Activated CD8-positive, alpha-beta memory T cell treated with anti-CD3 and anti-CD28 coated beads, Interleukin-2, amount 10 ng/mL, durations not matched to agents 7 days and 5 days (primary cell): ENCODE measurements at regions not wholly inside any gene's neighbourhood (a gene's known extent, or its start where the extent isn't known, plus 50 kb on each side); places are given as distances from the start of the nearest gene placed in this dataset.
"Not testable (repeated sequence)": the region's sequence is repeated elsewhere in the genome, so short reads cannot be mapped to it uniquely, and the experiment has no call there.

Experiments
- ATAC-seq: fragments of 150-1000 bp; cut with Tn5 transposase; one replicate; pipeline ENCODE4 v1.10.0; 2021; ENCODE audit warnings: moderate library complexity
- CTCF ChIA-PET: fragments of 350-600 bp; sonication (Branson Sonifier 250); formaldehyde crosslinking; loops from one replicate; lab custom pipeline; 2021; ENCODE audit warnings: antibody characterized with exemption; lab: Charles Lee
- DNase-seq: peaks from one replicate; pipeline ENCODE4 v3.0.0-alpha.2; 2020
- H3K27ac Mint-ChIP-seq: one replicate; pipeline ENCODE4 v1.8.0; 2021; ENCODE audit warnings: mild to moderate bottlenecking, mixed read lengths
- H3K27me3 Mint-ChIP-seq: one replicate; pipeline ENCODE4 v1.8.0; 2021; ENCODE audit warnings: mixed read lengths
- H3K36me3 Mint-ChIP-seq: one replicate; pipeline ENCODE4 v1.8.0; 2021; ENCODE audit warnings: mild to moderate bottlenecking, mixed read lengths
- H3K4me1 Mint-ChIP-seq: one replicate; pipeline ENCODE4 v1.8.0; 2021; ENCODE audit warnings: mixed read lengths
- H3K4me3 Mint-ChIP-seq: one replicate; pipeline ENCODE4 v1.8.0; 2021; ENCODE audit warnings: mild to moderate bottlenecking, moderate library complexity, mixed read lengths
- H3K9me3 Mint-ChIP-seq: one replicate; pipeline ENCODE4 v1.8.0; 2022; ENCODE audit warnings: low read depth, mixed read lengths

- H3K36me3 Mint-ChIP-seq = no peaks in the 10 kb centered on the region
- H3K27me3 Mint-ChIP-seq = no peaks in the 10 kb centered on the region
- no peak overlapping the region for H3K27ac Mint-ChIP-seq
- CTCF ChIA-PET = no interaction called here
- DNase-seq (no peak), ATAC-seq (no peak)
- peaks cover 14% of the 10 kb centered on the region for H3K9me3 Mint-ChIP-seq
- H3K4me3 Mint-ChIP-seq = no peak overlapping the region
- H3K4me1 Mint-ChIP-seq = no peaks in the 10 kb centered on the region
These were observed 1932.6 kb upstream of the TENM3 start for GRCh38 chr4:180310616-180311015.

DNA sequence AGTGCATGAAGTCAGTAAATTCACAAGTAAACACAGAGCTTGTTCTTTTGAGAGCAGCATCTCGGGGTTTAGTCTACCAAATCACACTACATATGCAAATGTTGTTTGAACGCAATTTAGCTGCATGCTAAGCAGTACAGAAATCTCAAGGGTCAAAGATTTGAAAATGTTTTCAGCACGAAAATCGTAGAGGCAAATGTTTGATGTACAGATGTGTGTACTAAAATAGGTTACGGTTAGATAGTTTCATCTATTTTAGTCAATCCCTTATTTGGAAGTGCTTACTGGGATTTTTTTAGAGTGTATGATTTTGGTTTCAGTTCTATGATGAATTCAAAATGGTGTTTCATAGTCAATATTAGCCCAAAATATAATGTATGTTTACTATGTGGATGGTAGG, 1928.2 kb upstream of the TENM3 start:
- no peaks in the 10 kb centered on the region for H3K36me3 Mint-ChIP-seq
- H3K27ac Mint-ChIP-seq = no peak overlapping the region
- no peaks in the 10 kb centered on the region for H3K4me1 Mint-ChIP-seq
- H3K27me3 Mint-ChIP-seq = no peaks in the 10 kb centered on the region
- no peak overlapping the region for H3K4me3 Mint-ChIP-seq
- peaks cover 12% of the 10 kb centered on the region for H3K9me3 Mint-ChIP-seq
- no peak for DNase-seq
- CTCF ChIA-PET = no interaction called here
- no peak for ATAC-seq

- Mint-ChIP-seq H3K36me3 (no peaks in the 10 kb centered on the region), H3K27me3 (no peaks in the 10 kb centered on the region), H3K27ac (no peak overlapping the region), H3K4me3 (no peak overlapping the region), H3K9me3 (peaks cover 10% of the 10 kb centered on the region), H3K4me1 (no peaks in the 10 kb centered on the region)
- ATAC-seq (no peak), DNase-seq (no peak)
- CTCF ChIA-PET = no interaction called here
These were observed 1912.7 kb upstream of the TENM3 start for GRCh38 chr4:180330521-180330920.

- H3K9me3 Mint-ChIP-seq = peaks cover 6% of the 10 kb centered on the region
- H3K36me3 Mint-ChIP-seq = no peaks in the 10 kb centered on the region
- no peak overlapping the region for H3K27ac Mint-ChIP-seq
- CTCF ChIA-PET = no interaction called here
- no peaks in the 10 kb centered on the region for H3K27me3 Mint-ChIP-seq
- DNase-seq = no peak
- ATAC-seq = no peak
- H3K4me3 Mint-ChIP-seq = no peak overlapping the region
- no peaks in the 10 kb centered on the region for H3K4me1 Mint-ChIP-seq
These were observed 1910.0 kb upstream of the TENM3 start for GRCh38 chr4:180333162-180333561.

- H3K27ac Mint-ChIP-seq = no peak overlapping the region
- H3K36me3 Mint-ChIP-seq = no peaks in the 10 kb centered on the region
- CTCF ChIA-PET = no interaction called here
- peaks cover 6% of the 10 kb centered on the region for H3K9me3 Mint-ChIP-seq
- H3K27me3 Mint-ChIP-seq = no peaks in the 10 kb centered on the region
- no peaks in the 10 kb centered on the region for H3K4me1 Mint-ChIP-seq
- H3K4me3 Mint-ChIP-seq = no peak overlapping the region
- ATAC-seq (no peak), DNase-seq (no peak)
These were observed 1907.6 kb upstream of the TENM3 start for GRCh38 chr4:180335566-180335965.

DNA sequence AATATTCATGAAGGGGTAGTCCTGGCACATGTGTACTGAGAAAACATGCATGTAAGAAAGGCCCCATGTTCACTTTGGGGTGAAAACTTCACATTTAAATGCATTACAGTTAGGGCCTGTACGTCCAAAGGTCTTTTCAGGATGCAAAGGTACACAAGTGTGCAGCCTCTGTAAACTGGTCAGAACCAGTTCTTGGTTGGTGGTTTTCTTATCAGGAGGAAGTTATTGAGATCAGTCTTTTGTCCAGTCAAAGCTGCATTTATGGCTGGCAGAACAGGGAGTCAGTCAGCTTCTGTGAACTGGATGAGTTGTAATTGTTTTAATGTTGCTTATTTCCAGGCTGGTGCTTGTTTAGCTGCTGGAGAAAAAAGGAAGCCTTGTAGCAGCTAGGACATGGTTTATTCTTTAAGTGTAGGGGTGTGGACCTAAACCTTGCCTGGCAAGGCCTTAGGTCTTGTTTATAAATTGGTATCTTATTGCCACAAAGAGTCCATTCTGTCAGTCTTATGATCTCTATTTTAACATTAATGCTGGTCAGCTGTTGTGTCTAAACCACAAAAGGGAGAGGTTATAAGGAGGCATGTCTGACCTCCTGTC, 1906.6 kb upstream of the TENM3 start:
- H3K4me1 Mint-ChIP-seq = no peaks in the 10 kb centered on the region
- no peaks in the 10 kb centered on the region for H3K27me3 Mint-ChIP-seq
- no peak for DNase-seq
- H3K4me3 Mint-ChIP-seq = no peak overlapping the region
- peaks cover 6% of the 10 kb centered on the region for H3K9me3 Mint-ChIP-seq
- CTCF ChIA-PET = no interaction called here
- no peak for ATAC-seq
- no peaks in the 10 kb centered on the region for H3K36me3 Mint-ChIP-seq
- no peak overlapping the region for H3K27ac Mint-ChIP-seq

GRCh38 chr4:180341926-180342325, 1901.3 kb upstream of the TENM3 start:
- DNase-seq (no peak), ATAC-seq (no peak)
- Mint-ChIP-seq H3K36me3 (no peaks in the 10 kb centered on the region), H3K27me3 (no peaks in the 10 kb centered on the region), H3K4me3 (no peak overlapping the region), H3K27ac (no peak overlapping the region), H3K9me3 (no peaks in the 10 kb centered on the region), H3K4me1 (no peaks in the 10 kb centered on the region)
- CTCF ChIA-PET = no interaction called here

DNA sequence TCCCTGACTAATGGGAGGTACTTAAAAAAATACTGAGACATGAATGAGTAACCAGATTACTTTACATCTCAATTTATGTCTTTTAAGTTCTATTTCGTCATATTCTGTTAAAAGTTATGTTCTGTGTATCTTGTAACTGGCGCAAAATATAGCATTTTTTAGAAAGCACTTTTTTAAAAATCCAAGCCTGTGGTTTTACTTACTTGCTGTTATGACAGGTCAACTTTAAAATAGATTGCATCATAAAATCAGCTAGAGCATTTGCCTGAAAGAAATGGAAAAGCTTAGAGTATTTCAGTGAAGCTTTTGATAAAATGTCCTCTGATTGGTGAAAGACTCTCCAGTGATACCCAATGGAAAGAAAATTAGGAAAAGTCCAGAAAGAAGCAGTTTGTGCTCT, 1892.3 kb upstream of the TENM3 start:
- no peaks in the 10 kb centered on the region for H3K36me3 Mint-ChIP-seq
- H3K4me1 Mint-ChIP-seq = no peaks in the 10 kb centered on the region
- ATAC-seq (no peak), DNase-seq (no peak)
- H3K4me3 Mint-ChIP-seq = no peak overlapping the region
- no peak overlapping the region for H3K27ac Mint-ChIP-seq
- CTCF ChIA-PET = no interaction called here
- peaks cover 11% of the 10 kb centered on the region for H3K9me3 Mint-ChIP-seq
- no peaks in the 10 kb centered on the region for H3K27me3 Mint-ChIP-seq

DNA sequence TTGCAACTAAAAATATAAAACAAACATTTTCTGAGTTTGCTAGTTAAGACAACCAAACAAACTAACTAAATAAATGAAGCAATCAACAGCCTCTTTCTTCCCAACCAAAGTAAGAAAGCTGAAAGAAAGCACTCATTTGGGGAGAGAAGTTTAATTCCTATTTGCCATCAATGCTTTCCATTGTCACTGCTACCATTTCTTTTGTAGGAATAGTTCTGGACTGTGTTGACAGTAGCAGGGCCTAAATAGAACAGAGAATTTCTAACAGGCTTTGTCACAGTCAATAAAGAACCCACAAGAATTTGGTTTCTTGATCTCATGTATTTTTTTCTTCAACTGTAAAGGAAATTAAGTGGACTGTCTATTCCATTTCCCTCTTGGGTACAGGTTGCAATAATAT, 1886.4 kb upstream of the TENM3 start:
- ATAC-seq (no peak), DNase-seq (no peak)
- Mint-ChIP-seq H3K9me3 (peaks cover 15% of the 10 kb centered on the region), H3K36me3 (no peaks in the 10 kb centered on the region), H3K4me3 (no peak overlapping the region), H3K27me3 (no peaks in the 10 kb centered on the region), H3K4me1 (no peaks in the 10 kb centered on the region), H3K27ac (no peak overlapping the region)
- CTCF ChIA-PET = no interaction called here

GRCh38 chr4:180360113-180360512, 1883.1 kb upstream of the TENM3 start:
- ATAC-seq, CTCF ChIA-PET, H3K36me3 Mint-ChIP-seq, H3K27me3 Mint-ChIP-seq, H3K27ac Mint-ChIP-seq, DNase-seq, H3K4me1 Mint-ChIP-seq, H3K4me3 Mint-ChIP-seq, H3K9me3 Mint-ChIP-seq: not testable (repeated sequence)

GRCh38 chr4:180363815-180364214, 1879.4 kb upstream of the TENM3 start:
- Mint-ChIP-seq H3K4me1 (no peaks in the 10 kb centered on the region), H3K27ac (no peak overlapping the region), H3K27me3 (no peaks in the 10 kb centered on the region), H3K36me3 (no peaks in the 10 kb centered on the region), H3K4me3 (no peak overlapping the region), H3K9me3 (peaks cover 6% of the 10 kb centered on the region)
- CTCF ChIA-PET = no interaction called here
- ATAC-seq (no peak), DNase-seq (no peak)

- Mint-ChIP-seq H3K9me3 (no peaks in the 10 kb centered on the region), H3K4me3 (no peak overlapping the region), H3K27ac (no peak overlapping the region), H3K27me3 (no peaks in the 10 kb centered on the region), H3K36me3 (no peaks in the 10 kb centered on the region), H3K4me1 (no peaks in the 10 kb centered on the region)
- no peak for DNase-seq
- CTCF ChIA-PET = no interaction called here
- no peak for ATAC-seq
These were observed 1870.5 kb upstream of the TENM3 start for GRCh38 chr4:180372691-180373090.

GRCh38 chr4:180377741-180378140, 1865.5 kb upstream of the TENM3 start:
- CTCF ChIA-PET = no interaction called here
- Mint-ChIP-seq H3K4me1 (no peaks in the 10 kb centered on the region), H3K36me3 (no peaks in the 10 kb centered on the region), H3K4me3 (no peak overlapping the region), H3K27ac (no peak overlapping the region), H3K9me3 (no peaks in the 10 kb centered on the region), H3K27me3 (no peaks in the 10 kb centered on the region)
- DNase-seq (no peak), ATAC-seq (no peak)

GRCh38 chr4:180380733-180381132, 1862.5 kb upstream of the TENM3 start:
- Mint-ChIP-seq H3K36me3 (no peaks in the 10 kb centered on the region), H3K9me3 (no peaks in the 10 kb centered on the region), H3K4me1 (no peaks in the 10 kb centered on the region), H3K27ac (no peak overlapping the region), H3K27me3 (no peaks in the 10 kb centered on the region), H3K4me3 (no peak overlapping the region)
- DNase-seq (no peak), ATAC-seq (no peak)
- CTCF ChIA-PET = no interaction called here

- no peak overlapping the region for H3K4me3 Mint-ChIP-seq
These were observed 1851.6 kb upstream of the TENM3 start for GRCh38 chr4:180391613-180392012.

More at GRCh38 chr4:180391613-180392012, 1851.6 kb upstream of the TENM3 start:
- Mint-ChIP-seq H3K9me3 (no peaks in the 10 kb centered on the region), H3K4me1 (peaks cover 2% of the 10 kb centered on the region), H3K36me3 (no peaks in the 10 kb centered on the region), H3K27me3 (no peaks in the 10 kb centered on the region), H3K27ac (no peak overlapping the region)
- DNase-seq = no peak
- CTCF ChIA-PET = no interaction called here
- no peak for ATAC-seq
